HG03565 (cell line): ENCODE measurements at regions not wholly inside any gene's neighbourhood (a gene's known extent, or its start where the extent isn't known, plus 50 kb on each side); places are given as distances from the start of the nearest gene placed in this dataset.

Experiments used
- ATAC-seq: cut with Tn5 transposase; IDR thresholded peaks from one replicate; pipeline ENCODE4 v1.9.1; 2021; ENCODE audit warnings: mild to moderate bottlenecking, moderate library complexity; ENCODE audit not compliant: unreplicated experiment

- ATAC-seq: no peak
Observed at GRCh38 chr9:85430659-85431338, 311.0 kb downstream of the AGTPBP1 start.

- no peak for ATAC-seq
Observed at GRCh38 chr9:85428230-85428629, 313.5 kb downstream of the AGTPBP1 start.

DNA sequence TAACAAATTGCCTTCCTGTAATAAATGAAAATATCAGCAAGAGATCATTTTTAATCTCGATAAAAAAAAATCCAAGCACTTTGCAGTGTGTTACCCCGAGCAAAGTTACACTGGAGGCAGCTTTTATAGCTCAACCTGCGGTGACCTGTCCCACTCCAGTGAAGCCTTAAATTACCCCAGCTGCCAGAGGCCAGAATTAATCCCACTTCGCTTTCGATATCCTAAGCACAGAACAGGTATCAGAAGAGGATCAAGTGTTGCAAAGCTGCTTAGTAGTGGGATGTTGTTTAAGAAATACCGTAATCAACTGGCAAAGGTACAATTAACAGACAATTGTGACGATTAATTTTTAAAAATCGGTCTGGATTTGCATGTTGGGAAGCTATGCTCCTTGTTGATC is 314.0 kb downstream of the AGTPBP1 start:
- ATAC-seq: no peak

DNA sequence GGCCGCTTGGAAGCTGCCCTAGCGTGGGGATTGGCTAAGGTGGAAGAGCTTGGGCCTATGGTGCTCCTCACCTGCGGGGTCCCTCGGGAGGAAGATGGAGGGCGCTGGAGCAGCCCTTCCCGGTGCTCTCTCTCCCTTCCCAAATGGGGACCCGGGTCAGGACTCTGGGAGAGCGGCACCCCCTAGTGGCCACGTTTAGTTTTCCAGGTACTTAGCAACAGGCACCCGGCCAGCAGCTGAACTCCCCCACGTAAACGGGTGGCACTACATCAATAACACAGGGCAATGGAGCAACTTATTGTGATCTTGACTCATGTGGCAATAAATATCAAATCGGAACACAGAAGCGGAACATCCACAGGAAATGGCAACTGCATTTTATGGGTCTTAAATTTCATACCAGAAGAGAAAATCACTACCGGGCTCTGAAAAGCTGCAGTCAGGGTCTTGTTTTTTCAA is 316.6 kb downstream of the AGTPBP1 start:
- ATAC-seq: peak; percentile 48

GRCh38 chr9:85423422-85423821 is 318.3 kb downstream of the AGTPBP1 start:
- ATAC-seq: no peak

DNA sequence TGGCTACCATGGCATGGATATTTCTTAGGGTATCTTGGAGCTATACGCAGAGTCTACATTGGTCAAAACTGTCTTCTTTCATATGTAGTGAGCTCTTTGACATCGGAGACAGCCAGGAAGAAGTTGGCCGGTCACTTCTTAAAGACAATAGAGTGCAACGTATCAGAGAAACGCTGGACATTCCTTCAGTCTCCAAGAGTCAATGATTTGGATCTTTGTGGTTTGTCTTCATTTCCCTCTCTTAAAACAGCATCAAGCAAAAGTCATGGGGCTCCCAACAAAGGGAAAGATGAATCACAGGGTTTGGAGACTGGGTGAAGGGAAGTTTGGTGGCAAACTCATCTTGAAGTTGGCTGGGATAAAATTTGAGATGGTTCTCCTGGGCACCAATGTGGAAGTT is 320.1 kb downstream of the AGTPBP1 start:
- ATAC-seq: no peak

DNA sequence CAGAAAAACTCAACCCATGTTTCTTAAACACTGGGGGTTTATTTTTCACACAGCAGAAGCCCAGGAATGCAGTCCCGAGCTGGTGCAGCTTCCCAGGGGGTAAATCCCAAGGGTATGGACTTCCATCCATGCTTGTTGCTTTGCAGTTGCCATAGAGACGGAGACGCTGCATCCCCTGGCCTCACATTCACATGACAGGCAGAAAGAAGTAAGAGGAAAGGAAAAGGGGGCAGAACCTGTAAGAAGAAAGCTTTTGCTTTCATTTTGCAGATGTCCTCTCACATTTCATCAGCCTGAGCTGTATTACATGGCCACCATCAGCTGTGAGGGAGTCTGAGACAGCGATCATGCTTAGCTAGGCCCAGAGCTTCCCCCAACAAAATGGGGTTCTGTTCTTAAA is 321.0 kb downstream of the AGTPBP1 start:
- no peak for ATAC-seq

GRCh38 chr9:85417674-85418073 is 324.1 kb downstream of the AGTPBP1 start:
- ATAC-seq: no peak

GRCh38 chr9:85416715-85417114 is 325.0 kb downstream of the AGTPBP1 start:
- no peak for ATAC-seq

GRCh38 chr9:85414390-85414789 is 327.4 kb downstream of the AGTPBP1 start:
- no peak for ATAC-seq

GRCh38 chr9:85408494-85408893 is 333.3 kb downstream of the AGTPBP1 start:
- no peak for ATAC-seq

- no peak for ATAC-seq
Observed at GRCh38 chr9:85405566-85405950, 336.2 kb downstream of the AGTPBP1 start.

GRCh38 chr9:85404911-85405565 is 336.7 kb downstream of the AGTPBP1 start:
- ATAC-seq: no peak

DNA sequence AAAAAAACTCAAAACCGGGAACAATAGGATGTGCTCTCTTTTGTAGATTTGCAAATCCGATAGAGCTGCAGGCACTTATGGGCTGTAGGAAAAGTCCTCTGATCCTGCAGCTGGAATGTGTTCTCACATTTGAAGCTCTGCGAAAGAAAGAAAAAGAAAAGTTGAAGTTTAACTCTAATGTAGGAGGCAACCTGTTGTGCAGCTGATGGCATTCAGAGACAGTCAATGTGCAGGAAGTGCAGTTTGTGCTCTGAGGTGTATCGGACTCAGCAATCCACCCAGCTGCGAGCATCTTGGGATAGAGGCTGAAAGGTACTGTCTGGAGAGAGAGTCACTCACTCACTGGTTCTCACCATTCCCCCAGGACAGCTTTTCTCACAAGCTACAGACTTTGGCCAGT is 339.2 kb downstream of the AGTPBP1 start:
- no peak for ATAC-seq

DNA sequence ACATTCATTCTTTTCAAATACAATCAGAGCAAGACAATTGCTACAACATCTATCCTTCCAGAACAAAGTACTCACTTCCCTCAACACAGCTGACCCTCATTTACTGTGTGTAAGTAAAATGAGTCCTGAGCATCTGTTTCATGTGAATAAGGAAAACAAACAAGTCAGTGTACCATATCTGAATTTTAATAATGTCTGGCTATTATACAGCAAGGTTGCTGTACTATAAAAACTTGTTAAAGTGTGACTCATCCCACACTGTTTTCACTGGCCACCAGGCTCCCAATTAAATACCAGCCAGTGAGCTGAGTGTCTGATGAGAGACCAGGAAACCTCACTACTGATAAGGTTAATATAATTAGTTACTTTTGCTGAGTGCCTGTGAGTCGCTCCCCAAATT is 339.8 kb downstream of the AGTPBP1 start:
- no peak for ATAC-seq

DNA sequence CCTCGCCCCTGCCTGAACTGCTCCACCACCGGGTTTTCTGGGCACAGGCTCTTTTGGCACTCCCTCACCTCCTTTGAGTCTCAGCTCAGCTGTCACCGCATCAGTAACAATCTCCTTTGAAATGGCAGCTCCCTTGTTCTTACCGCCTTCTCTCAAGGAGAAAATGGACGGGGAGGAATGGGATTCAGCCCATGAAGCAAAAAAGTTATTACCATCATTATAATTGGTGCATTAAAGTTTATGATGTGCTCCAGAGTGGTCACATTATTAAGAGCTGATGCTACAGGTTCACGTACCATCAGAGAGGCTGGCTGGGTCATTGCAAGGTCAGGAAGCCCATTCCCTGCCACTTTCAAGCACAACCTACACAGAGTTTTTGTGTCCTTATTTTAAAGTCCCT is 344.7 kb downstream of the AGTPBP1 start:
- ATAC-seq: no peak

DNA sequence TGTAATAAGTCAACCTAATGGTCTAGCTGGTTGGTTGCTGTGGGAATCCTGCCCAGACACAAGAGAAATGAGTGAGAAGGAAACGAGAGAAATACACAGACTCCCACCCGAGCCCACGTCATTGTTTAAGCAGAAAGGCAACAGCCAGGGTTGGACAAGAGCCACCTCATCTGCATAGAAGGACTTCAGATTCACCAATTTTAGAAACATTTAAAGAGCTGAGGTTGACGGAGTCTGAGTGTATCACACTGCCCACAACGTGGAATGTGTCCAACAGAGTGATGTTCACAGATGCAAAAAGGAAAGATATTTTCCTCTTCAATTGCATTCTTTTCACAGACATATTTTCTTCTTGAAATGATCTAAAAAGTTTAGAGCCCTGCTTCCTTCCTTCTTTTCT is 349.5 kb downstream of the AGTPBP1 start:
- ATAC-seq: no peak

- no peak for ATAC-seq
Observed at GRCh38 chr9:85377731-85378289, 363.9 kb downstream of the AGTPBP1 start.

DNA sequence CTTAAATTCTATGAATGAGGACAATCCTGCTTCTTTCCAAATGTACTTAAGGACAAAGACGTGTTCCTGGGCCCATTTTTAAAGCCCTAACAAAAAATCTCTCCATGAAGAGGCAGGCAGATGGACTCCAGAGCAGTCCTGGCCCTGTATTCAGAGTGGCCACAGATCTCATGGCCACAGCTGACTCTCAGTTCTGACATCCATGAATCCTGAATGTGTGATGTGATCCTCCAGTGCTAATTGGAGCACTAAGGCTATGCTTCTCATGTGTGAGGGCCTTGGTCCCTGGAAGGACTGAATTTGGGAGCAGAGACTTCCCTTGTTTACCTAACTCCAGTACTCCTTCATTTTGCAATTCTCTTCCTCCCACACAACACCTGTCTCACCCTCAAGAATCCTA is 373.0 kb downstream of the AGTPBP1 start:
- no peak for ATAC-seq

GRCh38 chr9:85359161-85359560 is 382.6 kb downstream of the AGTPBP1 start:
- ATAC-seq: no peak

DNA sequence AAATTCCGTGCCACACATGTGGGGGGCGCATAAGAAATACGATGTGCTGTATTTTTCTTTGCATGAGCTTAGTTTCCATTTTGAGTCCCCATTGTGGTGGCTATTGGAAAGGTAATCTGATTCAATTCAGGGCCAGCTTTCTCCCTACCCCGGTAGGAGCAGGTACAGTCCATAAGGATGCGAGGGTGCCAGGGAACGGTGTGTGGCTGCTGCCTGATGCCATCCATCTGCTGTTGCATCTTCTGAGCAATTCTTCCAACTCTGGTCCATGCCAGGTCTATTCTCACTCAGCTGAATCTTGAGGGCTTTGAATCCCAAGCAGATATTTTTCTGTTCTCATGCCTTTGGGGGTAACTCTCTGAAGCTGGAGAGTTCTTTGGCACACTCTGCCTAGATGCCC is 392.7 kb downstream of the AGTPBP1 start:
- ATAC-seq: no peak

GRCh38 chr9:85347541-85347940 is 394.2 kb downstream of the AGTPBP1 start:
- no peak for ATAC-seq
